IMR-90 (cell line): ENCODE measurements at regions not wholly inside any gene's neighbourhood (a gene's known extent, or its start where the extent isn't known, plus 50 kb on each side); places are given as distances from the start of the nearest gene placed in this dataset.

Source experiments
- BHLHE40 ChIP-seq: fragments of 150-350 bp; IDR thresholded peaks from 2 replicates; pipeline ENCODE4 v1.6.1; 2016; ENCODE audit warnings: mild to moderate bottlenecking, low read depth, low read length
- CEBPB ChIP-seq: IDR thresholded peaks from 2 replicates; pipeline ENCODE4 v1.6.1; 2012; ENCODE audit warnings: low read depth, low read length, improper control_type of control experiment
- CHD1 ChIP-seq: IDR thresholded peaks from 2 replicates; pipeline ENCODE4 v1.6.1; 2012; ENCODE audit warnings: low read depth, low read length, improper control_type of control experiment
- CTCF ChIP-seq: conservative IDR thresholded peaks from 2 replicates; pipeline ENCODE4 v1.5.1; 2012; ENCODE audit warnings: mild to moderate bottlenecking, low read depth, low read length, improper control_type of control experiment
- FOS ChIP-seq: fragments of 150-350 bp; IDR thresholded peaks from 2 replicates; pipeline ENCODE4 v1.6.1; 2016; ENCODE audit warnings: low read depth, low read length
- MAFK ChIP-seq: IDR thresholded peaks from 2 replicates; pipeline ENCODE4 v1.6.1; 2012; ENCODE audit warnings: low read depth, low read length, improper control_type of control experiment
- MAZ ChIP-seq: IDR thresholded peaks from 2 replicates; pipeline ENCODE4 v1.6.1; 2012; ENCODE audit warnings: low read depth, mild to moderate bottlenecking, low read length, improper control_type of control experiment, moderate library complexity, borderline replicate concordance
- MXI1 ChIP-seq: IDR thresholded peaks from 2 replicates; pipeline ENCODE4 v1.6.1; 2012; ENCODE audit warnings: low read depth, mild to moderate bottlenecking, low read length, moderate library complexity, borderline replicate concordance
- POLR2A ChIP-seq: IDR thresholded peaks from 2 replicates; pipeline ENCODE4 v1.6.1; 2012; ENCODE audit warnings: mild to moderate bottlenecking, low read depth, low read length
- RAD21 ChIP-seq: IDR thresholded peaks from 2 replicates; pipeline ENCODE4 v1.6.1; 2012; ENCODE audit warnings: low read length, improper control_type of control experiment
- RFX5 ChIP-seq: IDR thresholded peaks from 2 replicates; pipeline ENCODE4 v1.8.0; 2012; ENCODE audit warnings: low read depth, mild to moderate bottlenecking, low read length, moderate library complexity
- SMC3 ChIP-seq: fragments of 150-350 bp; IDR thresholded peaks from 2 replicates; pipeline ENCODE4 v1.6.1; 2016; ENCODE audit warnings: low read depth, mild to moderate bottlenecking, antibody characterized with exemption, low read length, moderate library complexity

GRCh38 chr12:127393465-127393864 is 873.5 kb upstream of the TMEM132C start:
- TF ChIP-seq RAD21 = no peak
- no peak for TF ChIP-seq MXI1
- TF ChIP-seq CTCF = no peak
- TF ChIP-seq POLR2A = no peak
- no peak for TF ChIP-seq MAZ
- TF ChIP-seq SMC3 = no peak
- TF ChIP-seq CHD1 = no peak
- no peak for TF ChIP-seq CEBPB
- TF ChIP-seq MAFK = no peak
- TF ChIP-seq RFX5 = no peak
- TF ChIP-seq FOS = no peak
- TF ChIP-seq BHLHE40 = no peak
